ENCODE measurements at regions not wholly inside any gene's neighbourhood (a gene's known extent, or its start where the extent isn't known, plus 50 kb on each side); places are given as distances from the start of the nearest gene placed in this dataset.
A peak's percentile ranks its signal among the peaks of the same experiment; 100 is the strongest.

GRCh38 chr1:196001188-196001587, 607.1 kb downstream of the KCNT2 start:
- DNase-seq: no peak

DNA sequence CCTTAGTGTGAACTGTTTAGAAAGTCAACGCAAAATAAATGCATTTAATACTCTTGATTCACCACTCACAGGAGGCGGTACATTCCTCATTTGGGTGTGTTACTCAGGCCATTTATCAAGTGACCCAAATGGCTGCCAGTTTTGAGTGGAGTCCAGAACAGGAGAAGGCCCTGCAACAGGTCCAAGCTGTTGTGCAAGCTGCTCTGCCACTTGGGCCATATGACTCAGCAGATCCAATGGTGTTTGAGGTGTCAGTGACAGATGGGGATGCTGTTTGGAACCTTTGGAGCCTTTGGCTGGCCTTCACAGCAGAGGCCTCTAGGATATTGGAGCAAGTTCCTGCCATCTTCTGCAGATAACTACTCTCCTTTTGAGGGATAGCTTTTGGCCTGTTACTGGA, 609.2 kb downstream of the KCNT2 start:
- DNase-seq: peak in 1 of 2 experiments; percentile 16

DNA sequence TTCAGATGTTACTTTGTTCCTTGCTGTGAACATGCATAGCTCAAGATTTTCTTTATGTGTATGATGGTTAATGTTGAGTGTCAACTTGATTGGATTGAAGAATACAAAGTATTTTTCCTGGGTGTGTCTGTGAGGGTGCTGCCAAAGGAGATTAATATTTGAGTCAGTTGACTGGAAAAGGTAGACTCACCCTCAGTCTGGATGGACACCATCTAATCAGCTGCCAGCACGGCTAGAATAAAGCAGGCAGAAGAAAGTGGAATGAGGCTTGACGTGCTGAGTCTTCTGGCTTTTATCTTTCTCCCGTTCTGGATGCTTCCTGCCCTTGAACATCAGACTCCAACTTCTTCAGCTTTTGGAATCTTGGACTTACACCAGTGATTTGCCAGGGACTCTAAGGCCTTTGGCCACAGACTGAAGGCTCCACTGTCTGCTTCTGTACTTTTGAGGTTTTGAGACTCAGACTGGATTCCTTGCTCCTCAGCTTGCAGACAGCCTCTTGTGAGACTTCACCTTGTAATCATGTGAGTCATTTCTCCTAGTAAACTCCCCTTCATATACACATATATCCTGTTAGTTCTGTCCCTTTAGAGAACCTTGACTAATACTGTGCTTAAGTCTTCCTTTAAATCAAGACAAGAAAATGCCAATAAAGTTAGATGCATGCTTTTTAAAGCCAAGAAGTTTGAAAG, 626.6 kb downstream of the KCNT2 start:
- no peak for DNase-seq

GRCh38 chr1:195979646-195980045, 628.6 kb downstream of the KCNT2 start:
- DNase-seq: no peak

GRCh38 chr1:195973311-195973904, 634.8 kb downstream of the KCNT2 start:
- no peak for DNase-seq

DNA sequence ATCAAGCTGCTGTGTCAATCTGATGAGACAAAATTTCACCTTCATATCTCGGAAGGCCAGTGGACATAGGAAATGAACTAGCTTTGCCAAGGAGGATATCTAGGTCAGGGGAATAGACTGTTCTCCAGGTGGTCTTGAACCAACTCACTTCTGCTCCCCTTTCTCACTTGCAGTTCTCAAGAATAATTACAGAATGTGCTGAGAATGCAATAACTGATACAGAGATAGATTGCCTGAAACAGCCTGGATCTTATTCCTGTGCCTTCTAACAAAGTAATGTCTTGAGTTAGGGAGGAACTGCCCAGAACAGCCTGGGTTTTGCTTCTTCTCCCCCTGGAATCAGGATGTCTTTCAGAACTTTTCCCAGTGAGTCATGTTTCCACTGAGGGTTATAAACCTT, 636.7 kb downstream of the KCNT2 start:
- no peak for DNase-seq

- no peak for DNase-seq
Observed at GRCh38 chr1:195970209-195970608, 638.0 kb downstream of the KCNT2 start.

GRCh38 chr1:195965475-195965874, 642.8 kb downstream of the KCNT2 start:
- DNase-seq: peak in 1 of 2 experiments; percentile 25

- no peak for DNase-seq
Observed at GRCh38 chr1:195965036-195965435, 643.2 kb downstream of the KCNT2 start.

- DNase-seq: no peak
Observed at GRCh38 chr1:195964516-195964915, 643.7 kb downstream of the KCNT2 start.

DNA sequence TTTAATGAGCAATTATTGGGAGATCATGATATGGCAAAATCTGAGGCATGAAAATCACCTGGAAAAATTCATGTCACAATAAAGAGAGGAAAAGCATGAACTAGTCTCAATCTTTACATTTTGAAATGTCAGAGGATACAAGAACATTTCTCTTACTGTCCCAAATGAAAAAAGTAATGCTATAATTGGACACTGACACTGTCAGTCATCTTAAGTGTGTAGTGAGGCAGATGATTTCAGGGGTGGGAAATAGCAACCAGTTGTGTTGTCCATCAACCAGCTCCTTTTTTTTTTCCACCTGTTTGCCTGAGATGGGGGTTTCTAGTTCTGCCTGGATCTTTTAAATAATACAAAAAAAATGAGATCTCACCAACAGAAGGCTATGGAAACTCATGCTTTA, 646.2 kb downstream of the KCNT2 start:
- DNase-seq: peak in 1 of 2 experiments; percentile 4

DNA sequence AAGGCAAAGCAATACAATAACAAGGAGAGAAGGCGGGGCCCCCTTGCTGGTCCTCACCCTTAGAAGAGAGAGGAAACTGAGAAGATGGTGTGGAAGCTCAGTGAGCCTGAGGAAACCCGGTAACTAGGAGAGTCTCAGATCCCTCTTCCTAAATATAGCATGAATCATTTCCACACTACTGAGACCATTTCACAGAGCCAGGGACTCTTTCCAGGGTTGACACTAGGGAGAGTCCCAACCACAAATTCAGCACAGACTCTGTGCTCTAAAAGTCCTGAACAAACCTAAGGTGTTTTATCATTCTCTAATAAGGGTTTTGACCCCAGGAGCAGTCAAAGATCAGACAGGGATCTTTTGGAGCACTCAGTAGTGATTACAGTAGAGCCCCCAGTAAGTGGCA, 647.7 kb downstream of the KCNT2 start:
- DNase-seq: no peak

DNA sequence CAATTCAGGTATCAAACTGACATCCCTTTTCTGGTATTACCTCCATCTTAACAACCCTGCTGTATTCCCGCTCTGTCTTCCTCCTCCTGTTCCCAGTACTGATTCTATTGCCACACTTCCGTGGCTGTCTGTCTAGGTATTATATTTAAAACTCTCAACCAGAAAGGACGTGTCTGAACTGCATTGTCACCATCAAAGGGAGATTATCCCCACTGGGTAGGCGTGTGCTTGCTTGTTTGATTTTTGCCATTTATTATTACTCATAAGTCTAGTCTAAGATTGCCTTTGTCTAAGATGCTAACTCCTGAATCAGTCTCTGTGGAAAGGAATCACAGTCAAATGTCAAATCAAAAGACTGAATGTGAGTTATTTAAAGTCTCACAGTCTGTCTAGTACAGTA, 650.1 kb downstream of the KCNT2 start:
- no peak for DNase-seq

DNA sequence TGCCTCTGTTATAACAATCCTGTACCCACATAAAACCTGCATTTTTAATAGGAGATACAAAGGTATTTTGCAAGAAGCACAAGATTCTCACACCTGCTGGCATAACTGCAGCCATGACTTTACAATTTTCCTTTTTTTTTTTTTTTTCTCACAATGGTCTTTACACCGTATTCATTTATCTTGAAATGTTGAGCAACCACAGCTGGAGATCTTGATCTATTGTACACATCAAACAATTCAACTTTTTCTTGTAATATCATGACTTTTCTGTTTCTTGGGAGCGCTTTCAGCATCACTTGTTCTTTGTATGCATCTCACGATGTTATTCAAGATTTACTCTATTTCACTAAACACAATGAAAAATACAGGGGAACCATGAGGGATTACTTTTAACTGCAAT, 651.4 kb downstream of the KCNT2 start:
- DNase-seq: no peak

DNA sequence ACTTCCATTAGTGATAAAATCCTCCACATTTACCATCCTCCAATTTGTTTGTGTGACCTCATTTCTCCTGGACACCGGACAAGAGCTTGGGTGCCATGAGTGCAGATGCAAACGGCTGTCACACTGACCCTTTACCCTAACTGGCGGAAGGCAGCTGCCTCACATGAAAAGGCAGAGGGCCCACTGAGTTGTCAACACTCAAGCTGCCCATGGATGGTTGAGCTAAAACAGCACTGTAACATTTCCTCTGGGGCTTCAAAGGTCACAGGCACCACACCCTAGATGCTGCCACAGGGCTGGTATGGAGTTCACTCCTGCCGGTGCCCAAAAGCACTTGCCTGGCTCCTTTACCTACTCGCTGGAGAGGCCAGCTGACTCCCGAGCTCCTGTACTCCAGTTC, 653.4 kb downstream of the KCNT2 start:
- DNase-seq: no peak

GRCh38 chr1:195951313-195951712, 656.9 kb downstream of the KCNT2 start:
- no peak for DNase-seq

DNA sequence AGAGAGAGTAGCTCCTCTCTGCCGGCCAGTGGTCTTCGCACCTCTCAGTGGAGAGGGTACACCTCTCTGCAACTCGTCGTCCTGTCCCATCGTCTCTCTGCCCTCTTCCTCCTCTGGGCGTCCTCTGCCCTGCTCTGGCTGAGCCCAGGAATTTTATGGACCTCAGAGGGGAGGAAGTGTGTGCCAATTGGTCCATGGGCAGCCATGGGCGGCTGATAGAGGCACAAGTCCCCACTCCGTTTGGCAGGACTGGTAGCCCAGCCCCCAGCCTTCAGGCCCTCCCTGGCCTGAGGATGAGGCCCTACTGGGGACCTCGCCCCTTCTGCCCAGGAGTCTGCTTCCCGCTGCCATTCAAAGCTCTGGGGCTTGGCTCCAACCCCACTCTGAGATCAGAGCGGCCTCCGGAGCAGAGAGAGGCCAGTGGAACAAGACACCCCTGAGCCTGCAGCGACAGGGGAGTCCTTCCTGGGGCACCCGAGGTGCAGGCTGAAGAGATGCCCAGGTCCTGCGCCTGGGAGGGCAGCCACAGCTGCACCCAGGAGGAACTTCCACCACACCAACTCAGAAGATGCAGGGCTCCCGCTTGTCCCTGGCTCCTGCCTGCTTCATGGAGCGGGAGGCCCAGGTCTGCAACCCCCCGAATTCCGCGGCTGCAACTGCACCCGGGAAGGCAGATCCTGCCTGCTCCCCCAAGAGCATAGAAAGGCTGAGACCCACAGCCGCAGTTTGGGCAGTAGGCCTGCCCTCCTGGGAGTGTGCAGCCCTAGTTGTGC, 659.9 kb downstream of the KCNT2 start:
- no peak for DNase-seq

DNA sequence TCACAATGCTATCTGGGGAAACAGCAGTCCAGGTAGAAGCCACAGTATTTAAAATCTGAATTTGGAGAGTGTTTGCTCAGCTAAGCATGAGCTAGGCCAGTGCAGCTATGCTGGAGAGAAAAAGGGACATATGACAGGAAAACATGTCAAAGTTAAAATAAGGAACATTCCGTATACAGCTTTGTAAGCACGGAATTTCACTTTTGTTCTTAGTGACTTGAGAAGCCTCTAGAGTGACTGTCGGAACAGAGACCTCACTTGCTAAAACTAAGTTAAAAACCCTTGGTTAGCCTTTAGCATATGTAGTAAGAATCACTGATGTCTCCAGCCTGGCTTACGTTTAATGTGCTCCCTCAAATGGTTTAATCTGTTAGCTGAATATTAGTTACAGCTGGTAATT, 661.7 kb downstream of the KCNT2 start:
- DNase-seq: no peak

DNA sequence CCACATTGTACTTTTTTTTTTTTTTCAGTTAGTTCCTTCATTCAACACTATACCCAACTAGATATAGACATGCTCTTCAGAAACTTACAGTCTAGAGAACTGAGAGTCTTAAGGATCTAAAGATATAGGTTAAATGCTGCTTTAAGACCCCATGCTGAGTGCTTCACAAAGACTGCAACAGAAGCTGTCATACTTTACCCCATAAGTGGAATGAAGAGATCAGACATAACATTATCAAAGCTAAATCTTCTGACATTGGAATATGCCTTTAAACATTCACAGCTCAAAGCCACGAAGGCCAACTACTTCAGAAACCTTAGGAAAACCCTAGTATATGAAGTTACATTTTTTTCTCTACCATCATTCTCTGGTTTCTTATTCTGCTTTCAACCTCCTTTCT, 666.4 kb downstream of the KCNT2 start:
- DNase-seq: peak in 1 of 2 experiments; percentile 20

- no peak for DNase-seq
Observed at GRCh38 chr1:195941314-195941713, 666.9 kb downstream of the KCNT2 start.

DNA sequence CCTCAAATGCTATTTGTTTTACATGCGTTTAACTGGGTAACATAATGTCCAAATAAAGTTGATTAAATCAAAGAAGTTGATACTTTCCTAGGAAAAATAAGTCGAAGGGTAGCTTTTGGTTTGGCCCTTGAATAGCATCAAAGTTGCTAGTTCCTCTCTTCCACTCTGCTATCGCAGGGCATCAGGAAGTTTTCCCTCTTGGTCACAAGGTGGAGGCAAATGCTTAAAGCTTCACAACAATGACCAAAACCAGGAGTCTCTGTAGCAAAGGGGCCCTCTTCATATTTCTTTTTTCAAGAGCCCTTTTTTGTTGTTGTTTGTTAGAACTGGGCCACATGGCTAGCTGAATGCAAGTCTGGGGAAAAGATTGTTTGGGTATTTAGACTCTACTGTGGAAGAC, 668.4 kb downstream of the KCNT2 start:
- DNase-seq: no peak

DNA sequence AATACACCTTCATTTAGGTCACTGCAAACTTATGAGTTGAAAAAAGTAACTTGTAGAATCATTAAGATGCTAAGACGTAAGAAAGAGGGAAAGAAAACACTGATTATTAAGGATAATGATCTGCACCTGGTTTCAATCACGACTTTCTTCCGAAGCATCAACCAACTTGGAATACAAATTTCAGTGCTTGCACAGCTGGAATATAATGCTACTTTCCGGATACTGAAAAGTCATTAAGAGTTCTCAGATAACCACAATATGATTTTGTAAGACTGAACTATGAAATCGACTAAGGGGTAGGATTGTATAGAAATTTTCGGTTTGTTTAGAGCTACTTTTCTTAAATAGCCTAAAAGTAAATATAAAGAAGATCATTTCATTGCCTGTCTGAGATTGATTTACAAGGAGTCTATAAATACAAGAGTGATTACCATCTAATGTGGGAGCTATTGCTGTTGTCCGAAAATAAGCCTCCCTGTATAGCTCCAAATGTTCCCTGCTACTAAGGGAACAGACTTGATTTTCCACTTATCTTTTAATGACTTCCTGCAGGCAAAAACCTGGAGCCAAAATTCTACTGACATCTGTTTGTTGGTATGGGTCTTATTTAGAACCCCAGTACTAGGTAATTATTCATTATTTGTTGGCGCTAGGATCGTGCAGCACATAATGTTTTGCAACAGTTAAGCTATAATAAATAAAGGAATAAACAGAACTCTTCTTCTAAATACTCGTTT, 673.3 kb downstream of the KCNT2 start:
- DNase-seq: peak; percentile 26 to 66

DNA sequence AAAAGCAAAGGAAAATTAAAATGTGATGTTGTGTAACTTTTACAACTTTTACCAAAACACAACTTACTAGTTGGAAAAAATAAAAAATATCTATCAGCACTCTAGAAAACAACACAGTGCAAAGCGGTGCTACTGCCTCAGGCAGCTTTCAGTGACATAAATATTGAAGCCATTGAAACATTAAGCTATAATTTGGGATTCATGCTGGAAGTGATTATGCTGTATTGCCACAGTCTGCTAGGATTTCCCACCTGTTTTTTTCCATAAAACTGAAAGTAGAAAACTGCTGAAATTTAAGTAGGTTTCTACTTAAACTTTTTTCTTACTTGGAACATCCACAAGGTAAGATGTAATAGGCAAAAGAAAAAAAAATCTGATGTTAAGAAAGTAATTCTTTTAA, 674.4 kb downstream of the KCNT2 start:
- no peak for DNase-seq

GRCh38 chr1:195915826-195916225, 692.4 kb downstream of the KCNT2 start:
- DNase-seq: no peak
